Fibroblast of lung (primary cell): ENCODE measurements at regions not wholly inside any gene's neighbourhood (a gene's known extent, or its start where the extent isn't known, plus 50 kb on each side); places are given as distances from the start of the nearest gene placed in this dataset.

ENCODE experiments used
- DNase-seq, 2 donors: peaks; one replicate each; pipeline versions ENCODE4 v3.0.0 to v3.0.0-alpha.2; 2010; ENCODE audit warnings: low read depth in 2 of 2
- H2AFZ ChIP-seq: 2 replicates; pipeline ENCODE4 v1.5.1; 2012; ENCODE audit warnings: low read length, control low read depth, inconsistent platforms
- H3K27ac ChIP-seq: 2 replicates; pipeline ENCODE4 v1.5.1; 2011; ENCODE audit warnings: low read length, control low read depth; ENCODE audit not compliant: insufficient read depth
- H3K27me3 ChIP-seq: 2 replicates; pipeline ENCODE4 v1.5.1; 2011; ENCODE audit warnings: mild to moderate bottlenecking, low read length; ENCODE audit not compliant: control insufficient read depth, insufficient read depth
- H3K36me3 ChIP-seq: 2 replicates; pipeline ENCODE4 v1.5.1; 2011; ENCODE audit warnings: low read length; ENCODE audit not compliant: control insufficient read depth, insufficient read depth
- H3K4me1 ChIP-seq: 2 replicates; pipeline ENCODE4 v1.5.1; 2011; ENCODE audit warnings: low read length; ENCODE audit not compliant: control insufficient read depth, insufficient read depth; ENCODE audit errors: extremely low read depth
- H3K4me2 ChIP-seq: 2 replicates; pipeline ENCODE4 v1.5.1; 2011; ENCODE audit warnings: low read length, control low read depth; ENCODE audit not compliant: insufficient read depth; ENCODE audit errors: extremely low read depth
- H3K4me3 ChIP-seq, 4 experiments: fragments of 200-600 bp in 1 of 4; sonication (generic) in 1 of 4; replicated peaks in 1 of 4; 2 replicates each; pipeline ENCODE4 v1.5.1; 2011 to 2016; ENCODE audit warnings: low read length in 4 of 4, low read depth in 3 of 4, mild to moderate bottlenecking in 3 of 4, control low read depth in 2 of 4, inconsistent platforms in 1 of 4, mixed read lengths in 1 of 4; ENCODE audit not compliant: insufficient read depth in 1 of 4; ENCODE audit errors: control extremely low read depth in 1 of 4
- H3K79me2 ChIP-seq: 2 replicates; pipeline ENCODE4 v1.5.1; 2012; ENCODE audit warnings: mild to moderate bottlenecking, low read length, inconsistent platforms; ENCODE audit not compliant: control insufficient read depth, insufficient read depth
- H3K9ac ChIP-seq: 2 replicates; pipeline ENCODE4 v1.5.1; 2011; ENCODE audit warnings: mild to moderate bottlenecking, low read length, control low read depth; ENCODE audit not compliant: insufficient read depth
- H3K9me3 ChIP-seq: 2 replicates; pipeline ENCODE4 v1.5.1; 2012; ENCODE audit warnings: low read depth, low read length; ENCODE audit not compliant: control insufficient read depth, insufficient read depth
- H4K20me1 ChIP-seq: 2 replicates; pipeline ENCODE4 v1.5.1; 2011; ENCODE audit warnings: low read length; ENCODE audit not compliant: control insufficient read depth, insufficient read depth; ENCODE audit errors: extremely low read depth
- EZH2 ChIP-seq: IDR thresholded peaks from 2 replicates; pipeline ENCODE4 v1.5.1; 2012; ENCODE audit warnings: low read length, control low read depth, mild to moderate bottlenecking; ENCODE audit errors: missing control alignments
- TF ChIP-seq, protein P1 (sequence below), 2 donors: IDR thresholded peaks in 1 of 2; conservative IDR thresholded peaks in 1 of 2; 1 replicate in 1 of 2; 2 replicates in 1 of 2; pipeline ENCODE4 v1.5.1; 2011 to 2012; ENCODE audit warnings: low read length in 2 of 2, control low read depth in 1 of 2, inconsistent platforms in 1 of 2, low read depth in 1 of 2, mild to moderate bottlenecking in 1 of 2

DNA sequence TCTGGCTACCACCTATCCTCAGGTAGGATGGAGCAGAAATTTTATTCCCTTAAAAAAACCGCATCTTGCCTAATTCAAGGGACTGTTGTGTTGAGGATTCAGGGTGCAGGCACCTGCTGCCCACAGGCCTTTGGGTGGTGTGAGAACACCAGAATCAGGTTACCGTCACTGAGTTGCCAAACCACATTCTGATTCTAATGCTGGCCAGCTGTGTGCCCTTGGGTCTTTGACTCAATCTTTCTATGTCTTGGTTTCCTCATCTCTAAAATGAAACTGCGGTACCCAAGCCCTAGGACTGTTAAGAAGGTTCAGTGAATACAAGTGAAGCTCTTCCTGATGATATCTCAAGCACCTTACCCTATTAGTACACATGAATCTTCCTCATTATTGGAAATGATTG lies 827.3 kb downstream of the DHX35 start:
- Histone ChIP-seq H3K79me2 (no peaks in the 10 kb centered on the region), H3K9ac (no peak overlapping the region), H3K9me3 (no peaks in the 10 kb centered on the region), H2AFZ (no peak overlapping the region), H3K4me1 (no peaks in the 10 kb centered on the region), H4K20me1 (peaks cover 1% of the 10 kb centered on the region), H3K27ac (no peak overlapping the region), H3K36me3 (no peaks in the 10 kb centered on the region), H3K4me2 (no peak overlapping the region), H3K4me3 (no peak overlapping the region), H3K27me3 (no peaks in the 10 kb centered on the region)
- TF ChIP-seq, protein P1, sequence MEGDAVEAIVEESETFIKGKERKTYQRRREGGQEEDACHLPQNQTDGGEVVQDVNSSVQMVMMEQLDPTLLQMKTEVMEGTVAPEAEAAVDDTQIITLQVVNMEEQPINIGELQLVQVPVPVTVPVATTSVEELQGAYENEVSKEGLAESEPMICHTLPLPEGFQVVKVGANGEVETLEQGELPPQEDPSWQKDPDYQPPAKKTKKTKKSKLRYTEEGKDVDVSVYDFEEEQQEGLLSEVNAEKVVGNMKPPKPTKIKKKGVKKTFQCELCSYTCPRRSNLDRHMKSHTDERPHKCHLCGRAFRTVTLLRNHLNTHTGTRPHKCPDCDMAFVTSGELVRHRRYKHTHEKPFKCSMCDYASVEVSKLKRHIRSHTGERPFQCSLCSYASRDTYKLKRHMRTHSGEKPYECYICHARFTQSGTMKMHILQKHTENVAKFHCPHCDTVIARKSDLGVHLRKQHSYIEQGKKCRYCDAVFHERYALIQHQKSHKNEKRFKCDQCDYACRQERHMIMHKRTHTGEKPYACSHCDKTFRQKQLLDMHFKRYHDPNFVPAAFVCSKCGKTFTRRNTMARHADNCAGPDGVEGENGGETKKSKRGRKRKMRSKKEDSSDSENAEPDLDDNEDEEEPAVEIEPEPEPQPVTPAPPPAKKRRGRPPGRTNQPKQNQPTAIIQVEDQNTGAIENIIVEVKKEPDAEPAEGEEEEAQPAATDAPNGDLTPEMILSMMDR (conservative IDR thresholded peaks at IDR 0.05 in 1 of 2, IDR thresholded peaks at IDR 0.05 in 1 of 2; ENCODE audit: low read depth in 1 of 2, low read length in 2 of 2) = no peak
- no peak for TF ChIP-seq EZH2
- no peak for DNase-seq

- no peak overlapping the region for H3K4me2 ChIP-seq
- no peaks in the 10 kb centered on the region for H3K36me3 ChIP-seq
- no peak overlapping the region for H3K27ac ChIP-seq
- no peaks in the 10 kb centered on the region for H3K27me3 ChIP-seq
- H4K20me1 ChIP-seq = no peaks in the 10 kb centered on the region
- TF ChIP-seq, protein P1 (conservative IDR thresholded peaks at IDR 0.05 in 1 of 2, IDR thresholded peaks at IDR 0.05 in 1 of 2; ENCODE audit: low read depth in 1 of 2, low read length in 2 of 2) = no peak
- TF ChIP-seq EZH2 = no peak
- no peak overlapping the region for H3K9ac ChIP-seq
- no peak overlapping the region for H3K4me3 ChIP-seq
- H3K9me3 ChIP-seq = no peaks in the 10 kb centered on the region
- H3K4me1 ChIP-seq = no peaks in the 10 kb centered on the region
- H2AFZ ChIP-seq = no peak overlapping the region
- DNase-seq = peak in 1 of 2 donors; percentile 57
- H3K79me2 ChIP-seq = no peaks in the 10 kb centered on the region
Observed at GRCh38 chr20:39785252-39785917, 823.2 kb downstream of the DHX35 start.

- Histone ChIP-seq H3K36me3 (no peaks in the 10 kb centered on the region), H3K4me2 (no peak overlapping the region), H3K27me3 (no peaks in the 10 kb centered on the region), H3K79me2 (no peaks in the 10 kb centered on the region), H3K4me3 (no peak overlapping the region), H2AFZ (no peak overlapping the region), H3K27ac (no peak overlapping the region), H4K20me1 (no peaks in the 10 kb centered on the region), H3K9ac (no peak overlapping the region), H3K9me3 (no peaks in the 10 kb centered on the region), H3K4me1 (no peaks in the 10 kb centered on the region)
- DNase-seq = no peak
- TF ChIP-seq EZH2 = no peak
Observed at GRCh38 chr20:39784693-39785092, 822.5 kb downstream of the DHX35 start.
